Endodermal cell (in vitro differentiated cells): ENCODE measurements at regions not wholly inside any gene's neighbourhood (a gene's known extent, or its start where the extent isn't known, plus 50 kb on each side); places are given as distances from the start of the nearest gene placed in this dataset.

Experiments used
- DNase-seq: peaks from one replicate; pipeline ENCODE4 v3.0.0-alpha.2; 2017
- H3K27ac ChIP-seq: 2 replicates; pipeline ENCODE4 v1.5.1; 2013; ENCODE audit warnings: mild to moderate bottlenecking, low read depth, low read length, moderate library complexity
- H3K27me3 ChIP-seq: 2 replicates; pipeline ENCODE4 v1.6.1; 2013; ENCODE audit warnings: mild to moderate bottlenecking, low read length, moderate library complexity; ENCODE audit not compliant: insufficient read depth, control insufficient read depth, poor library complexity, severe bottlenecking
- H3K36me3 ChIP-seq: 2 replicates; pipeline ENCODE4 v1.7.0; 2013; ENCODE audit warnings: mild to moderate bottlenecking, low read length, moderate library complexity; ENCODE audit not compliant: control insufficient read depth, insufficient read depth
- H3K4me1 ChIP-seq: one replicate; pipeline ENCODE4 v1.7.0; 2013; ENCODE audit warnings: low read length; ENCODE audit not compliant: control insufficient read depth, insufficient read depth
- H3K4me3 ChIP-seq: 2 replicates; pipeline ENCODE4 v1.5.1; 2013; ENCODE audit warnings: mild to moderate bottlenecking, low read length, moderate library complexity
- H3K9ac ChIP-seq: 2 replicates; pipeline ENCODE4 v1.6.1; 2013; ENCODE audit warnings: mild to moderate bottlenecking, low read length, moderate library complexity; ENCODE audit not compliant: poor library complexity, severe bottlenecking; ENCODE audit errors: extremely low read depth
- H3K9me3 ChIP-seq: 2 replicates; pipeline ENCODE4 v1.6.1; 2013; ENCODE audit warnings: mild to moderate bottlenecking, low read length, moderate library complexity; ENCODE audit not compliant: control insufficient read depth
- H3K27ac Mint-ChIP-seq: 2 replicates; pipeline ENCODE4 v1.8.0; 2020; ENCODE audit warnings: mixed read lengths
- H3K27me3 Mint-ChIP-seq: 2 replicates; pipeline ENCODE4 v1.8.0; 2021; ENCODE audit warnings: mild to moderate bottlenecking, mixed read lengths; ENCODE audit not compliant: insufficient read depth
- H3K36me3 Mint-ChIP-seq: 2 replicates; pipeline ENCODE4 v1.8.0; 2020; ENCODE audit warnings: low read depth, mixed read lengths
- H3K4me1 Mint-ChIP-seq: 2 replicates; pipeline ENCODE4 v1.8.0; 2020; ENCODE audit warnings: mixed read lengths
- H3K4me3 Mint-ChIP-seq: 2 replicates; pipeline ENCODE4 v1.8.0; 2020; ENCODE audit warnings: mild to moderate bottlenecking, moderate library complexity, mixed read lengths
- H3K9me3 Mint-ChIP-seq: 2 replicates; pipeline ENCODE4 v1.8.0; 2020; ENCODE audit warnings: mild to moderate bottlenecking, mixed read lengths
- WGBS, 2 experiments: methylation state at CpG; one replicate each; pipeline versions ENCODE4 v1.1.5 to v1.1.7; 2013; ENCODE audit warnings: missing lambda C conversion rate in 2 of 2, mixed read lengths in 1 of 2; ENCODE audit not compliant: insufficient coverage in 1 of 2, insufficient read length in 1 of 2; 5-methylcytosine and 5-hydroxymethylcytosine counted together
- TF ChIP-seq, protein P1 (sequence below): fragments of 200-600 bp; sonication (generic); conservative IDR thresholded peaks from 2 replicates; pipeline ENCODE4 v1.5.0; 2021; ENCODE audit warnings: antibody characterized with exemption, mild to moderate bottlenecking

GRCh38 chr1:188240772-188241406 is 1412.1 kb downstream of the PLA2G4A start:
- H3K36me3 Mint-ChIP-seq: no peaks in the 10 kb centered on the region
- no peaks in the 10 kb centered on the region for H3K4me1 ChIP-seq
- no peaks in the 10 kb centered on the region for H3K27me3 Mint-ChIP-seq
- no peaks in the 10 kb centered on the region for H3K27me3 ChIP-seq
- H3K27ac Mint-ChIP-seq: no peak overlapping the region
- H3K9me3 ChIP-seq: no peaks in the 10 kb centered on the region
- H3K9ac ChIP-seq: no peak overlapping the region
- DNase-seq: no peak
- H3K4me3 ChIP-seq: no peak overlapping the region
- H3K27ac ChIP-seq: no peak overlapping the region
- no peaks in the 10 kb centered on the region for H3K4me1 Mint-ChIP-seq
- WGBS, 2 experiments: 91% methylated on average over 3 of the region's 3 CpGs; no CpG with 5 or more reads in 1 of the 2 experiments
- no peaks in the 10 kb centered on the region for H3K36me3 ChIP-seq
- H3K4me3 Mint-ChIP-seq: no peak overlapping the region
- TF ChIP-seq, protein P1, sequence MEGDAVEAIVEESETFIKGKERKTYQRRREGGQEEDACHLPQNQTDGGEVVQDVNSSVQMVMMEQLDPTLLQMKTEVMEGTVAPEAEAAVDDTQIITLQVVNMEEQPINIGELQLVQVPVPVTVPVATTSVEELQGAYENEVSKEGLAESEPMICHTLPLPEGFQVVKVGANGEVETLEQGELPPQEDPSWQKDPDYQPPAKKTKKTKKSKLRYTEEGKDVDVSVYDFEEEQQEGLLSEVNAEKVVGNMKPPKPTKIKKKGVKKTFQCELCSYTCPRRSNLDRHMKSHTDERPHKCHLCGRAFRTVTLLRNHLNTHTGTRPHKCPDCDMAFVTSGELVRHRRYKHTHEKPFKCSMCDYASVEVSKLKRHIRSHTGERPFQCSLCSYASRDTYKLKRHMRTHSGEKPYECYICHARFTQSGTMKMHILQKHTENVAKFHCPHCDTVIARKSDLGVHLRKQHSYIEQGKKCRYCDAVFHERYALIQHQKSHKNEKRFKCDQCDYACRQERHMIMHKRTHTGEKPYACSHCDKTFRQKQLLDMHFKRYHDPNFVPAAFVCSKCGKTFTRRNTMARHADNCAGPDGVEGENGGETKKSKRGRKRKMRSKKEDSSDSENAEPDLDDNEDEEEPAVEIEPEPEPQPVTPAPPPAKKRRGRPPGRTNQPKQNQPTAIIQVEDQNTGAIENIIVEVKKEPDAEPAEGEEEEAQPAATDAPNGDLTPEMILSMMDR: no peak
- H3K9me3 Mint-ChIP-seq: no peaks in the 10 kb centered on the region

DNA sequence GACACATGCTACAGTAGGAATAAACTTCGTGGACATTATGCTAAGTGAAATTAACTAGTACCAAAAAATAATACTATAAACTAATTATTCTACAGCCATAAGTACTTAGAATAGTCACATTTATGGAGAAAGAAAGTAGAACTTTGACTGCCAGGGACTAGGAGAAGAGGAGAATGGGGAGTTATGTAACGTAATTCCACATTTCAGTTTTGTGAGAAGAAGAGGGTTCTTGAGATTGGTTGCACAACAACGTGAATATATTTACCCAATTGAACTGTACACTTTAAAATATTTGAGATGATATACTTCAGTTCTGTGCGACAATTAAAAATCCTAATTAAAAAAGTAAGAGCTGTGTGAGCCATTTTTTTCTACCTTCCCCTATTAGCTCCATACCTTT is 1412.9 kb downstream of the PLA2G4A start:
- Histone ChIP-seq H3K4me1 (no peaks in the 10 kb centered on the region), H3K27ac (no peak overlapping the region), H3K4me3 (no peak overlapping the region), H3K27me3 (no peaks in the 10 kb centered on the region), H3K9ac (no peak overlapping the region), H3K36me3 (no peaks in the 10 kb centered on the region), H3K9me3 (no peaks in the 10 kb centered on the region)
- Mint-ChIP-seq H3K4me3 (no peak overlapping the region), H3K27ac (no peak overlapping the region), H3K4me1 (no peaks in the 10 kb centered on the region), H3K36me3 (no peaks in the 10 kb centered on the region), H3K9me3 (no peaks in the 10 kb centered on the region), H3K27me3 (no peaks in the 10 kb centered on the region)
- TF ChIP-seq, protein P1: no peak
- WGBS, 2 experiments: 97% methylated on average over 3 of the region's 4 CpGs; no CpG with 5 or more reads in 1 of the 2 experiments
- DNase-seq: no peak

DNA sequence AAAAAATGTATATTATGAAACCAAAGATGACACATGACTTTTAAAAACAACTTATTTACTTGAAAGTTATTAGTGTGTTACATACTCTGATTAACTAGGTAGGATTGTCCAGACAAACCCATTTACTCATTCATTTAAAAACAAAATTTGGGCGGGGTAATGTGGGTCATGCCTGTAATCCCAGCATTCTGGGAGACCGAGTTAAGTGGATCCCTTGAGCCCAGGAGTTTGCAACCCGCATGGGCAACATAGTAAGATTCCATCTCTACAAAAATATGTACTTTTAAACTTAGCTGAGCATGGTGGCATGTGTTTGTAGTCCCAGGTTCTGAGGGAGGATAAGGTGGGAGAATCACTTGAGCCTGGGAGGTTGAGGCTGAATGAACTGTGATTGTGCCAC is 1414.7 kb downstream of the PLA2G4A start:
- no peaks in the 10 kb centered on the region for H3K27me3 ChIP-seq
- no peaks in the 10 kb centered on the region for H3K4me1 ChIP-seq
- no peak overlapping the region for H3K4me3 Mint-ChIP-seq
- H3K27ac ChIP-seq: no peak overlapping the region
- H3K4me3 ChIP-seq: no peak overlapping the region
- H3K9me3 Mint-ChIP-seq: no peaks in the 10 kb centered on the region
- no peaks in the 10 kb centered on the region for H3K36me3 ChIP-seq
- H3K4me1 Mint-ChIP-seq: no peaks in the 10 kb centered on the region
- no peak for DNase-seq
- no peak overlapping the region for H3K27ac Mint-ChIP-seq
- no peaks in the 10 kb centered on the region for H3K27me3 Mint-ChIP-seq
- H3K9me3 ChIP-seq: no peaks in the 10 kb centered on the region
- no peak overlapping the region for H3K9ac ChIP-seq
- TF ChIP-seq, protein P1: no peak
- WGBS, 2 experiments: 80 to 90% methylated on average over 2 to 3 of the region's 3 CpGs
- no peaks in the 10 kb centered on the region for H3K36me3 Mint-ChIP-seq
